SK-N-SH (cell line): ENCODE measurements at regions not wholly inside any gene's neighbourhood (a gene's known extent, or its start where the extent isn't known, plus 50 kb on each side); places are given as distances from the start of the nearest gene placed in this dataset.
A peak's percentile ranks its signal among the peaks of the same experiment; 100 is the strongest.

Experiments used
- CHD2 ChIP-seq: fragments of 150-350 bp; IDR thresholded peaks from 2 replicates; pipeline ENCODE4 v1.6.1; 2018; ENCODE audit warnings: low read length; ENCODE audit not compliant: partially characterized antibody
- ELF1 ChIP-seq: IDR thresholded peaks from 2 replicates; pipeline ENCODE4 v1.4.0; 2012
- EP300 ChIP-seq, 2 experiments: IDR thresholded peaks; 2 replicates each; pipeline versions ENCODE4 v1.4.0 to v1.6.1; 2012; ENCODE audit warnings: borderline replicate concordance in 1 of 2, low read depth in 1 of 2, low read length in 1 of 2
- EZH2phosphoT487 ChIP-seq: fragments of 200-600 bp; sonication (generic); IDR thresholded peaks from 2 replicates; pipeline ENCODE4 v1.6.1; 2017; ENCODE audit warnings: low read depth, mixed run types, mild to moderate bottlenecking, antibody characterized with exemption, moderate library complexity, borderline replicate concordance
- FOXM1 ChIP-seq: IDR thresholded peaks from 2 replicates; pipeline ENCODE4 v1.4.0; 2012; ENCODE audit warnings: low read depth, mild to moderate bottlenecking
- IRF3 ChIP-seq: fragments of 150-350 bp; IDR thresholded peaks from 2 replicates; pipeline ENCODE4 v1.6.1; 2016; ENCODE audit warnings: mild to moderate bottlenecking, low read depth, low read length
- JUND ChIP-seq: IDR thresholded peaks from 2 replicates; pipeline ENCODE4 v1.4.0; 2012
- MXI1 ChIP-seq: IDR thresholded peaks from 2 replicates; pipeline ENCODE4 v1.6.1; 2012; ENCODE audit warnings: mild to moderate bottlenecking, low read depth, low read length, improper control_type of control experiment
- NFIC ChIP-seq: IDR thresholded peaks from 2 replicates; pipeline ENCODE4 v1.4.0; 2012; ENCODE audit warnings: borderline replicate concordance
- NRF1 ChIP-seq: IDR thresholded peaks from 2 replicates; pipeline ENCODE4 v1.6.1; 2012; ENCODE audit warnings: low read depth, mild to moderate bottlenecking, low read length
- RCOR1 ChIP-seq: fragments of 150-350 bp; IDR thresholded peaks from 2 replicates; pipeline ENCODE4 v1.6.1; 2017; ENCODE audit warnings: antibody characterized with exemption, low read length
- RFX5 ChIP-seq: IDR thresholded peaks from 2 replicates; pipeline ENCODE4 v1.6.1; 2012; ENCODE audit warnings: mild to moderate bottlenecking, improper control_type of control experiment, low read length
- RXRA ChIP-seq: IDR thresholded peaks from 2 replicates; pipeline ENCODE4 v1.4.0; 2012; ENCODE audit warnings: low read depth, mild to moderate bottlenecking, borderline replicate concordance
- SIN3A ChIP-seq: IDR thresholded peaks from 2 replicates; pipeline ENCODE4 v1.6.1; 2012; ENCODE audit warnings: low read depth, mild to moderate bottlenecking, low read length, moderate library complexity, borderline replicate concordance
- SMC3 ChIP-seq: IDR thresholded peaks from 2 replicates; pipeline ENCODE4 v1.6.1; 2012; ENCODE audit warnings: low read depth, low read length, improper control_type of control experiment
- TCF12 ChIP-seq: IDR thresholded peaks from 2 replicates; pipeline ENCODE4 v1.4.0; 2012
- YY1 ChIP-seq: IDR thresholded peaks from 2 replicates; pipeline ENCODE4 v1.4.0; 2012; ENCODE audit warnings: low read depth, mild to moderate bottlenecking
- ZBTB33 ChIP-seq: IDR thresholded peaks from 2 replicates; pipeline ENCODE4 v1.4.0; 2012; ENCODE audit warnings: low read depth, borderline replicate concordance
- TF ChIP-seq, protein P1 (sequence below): IDR thresholded peaks from 2 replicates; pipeline ENCODE4 v1.6.1; 2012; ENCODE audit warnings: mild to moderate bottlenecking, low read depth, low read length, moderate library complexity
- TF ChIP-seq, protein P2 (sequence below): IDR thresholded peaks from 2 replicates; pipeline ENCODE4 v1.4.0; 2012; ENCODE audit warnings: low read depth, borderline replicate concordance
- TF ChIP-seq, protein P3 (sequence below): fragments of 200-600 bp; sonication (generic); IDR thresholded peaks from 2 replicates; pipeline ENCODE4 v1.6.1; 2017; ENCODE audit warnings: antibody characterized with exemption, mild to moderate bottlenecking, moderate library complexity
- TF ChIP-seq, protein P4 (sequence below): IDR thresholded peaks from 2 replicates; pipeline ENCODE4 v1.4.0; 2012; ENCODE audit warnings: low read depth

DNA sequence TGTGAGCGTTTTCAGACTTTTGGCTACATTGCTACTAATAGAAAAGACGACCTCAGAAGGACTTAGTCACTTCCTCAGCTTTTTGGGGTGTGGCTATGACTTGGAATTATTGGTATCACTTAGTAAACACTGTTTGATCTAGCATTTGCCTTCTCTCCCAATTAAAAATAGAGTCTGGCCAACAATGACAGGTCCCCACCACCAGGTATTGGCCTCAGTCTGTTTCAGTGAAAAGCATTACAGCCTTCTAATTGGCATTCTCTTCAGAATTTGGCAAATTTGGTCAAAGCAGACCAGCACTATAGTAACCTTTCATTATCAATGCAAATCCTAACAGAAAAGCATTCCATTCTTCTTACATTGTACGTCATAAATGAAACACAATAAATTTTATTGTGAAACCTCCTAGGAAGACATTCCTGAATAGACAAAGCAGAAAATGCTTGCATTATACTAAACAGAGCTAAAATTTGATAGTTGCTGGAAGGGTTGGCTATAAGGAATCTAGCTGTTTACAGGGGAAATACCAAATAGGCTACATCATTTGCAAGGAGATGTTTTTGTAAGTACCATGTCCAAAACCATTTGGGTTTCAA lies 613.9 kb downstream of the IRS1 start (continued):
- TF ChIP-seq, protein P1, sequence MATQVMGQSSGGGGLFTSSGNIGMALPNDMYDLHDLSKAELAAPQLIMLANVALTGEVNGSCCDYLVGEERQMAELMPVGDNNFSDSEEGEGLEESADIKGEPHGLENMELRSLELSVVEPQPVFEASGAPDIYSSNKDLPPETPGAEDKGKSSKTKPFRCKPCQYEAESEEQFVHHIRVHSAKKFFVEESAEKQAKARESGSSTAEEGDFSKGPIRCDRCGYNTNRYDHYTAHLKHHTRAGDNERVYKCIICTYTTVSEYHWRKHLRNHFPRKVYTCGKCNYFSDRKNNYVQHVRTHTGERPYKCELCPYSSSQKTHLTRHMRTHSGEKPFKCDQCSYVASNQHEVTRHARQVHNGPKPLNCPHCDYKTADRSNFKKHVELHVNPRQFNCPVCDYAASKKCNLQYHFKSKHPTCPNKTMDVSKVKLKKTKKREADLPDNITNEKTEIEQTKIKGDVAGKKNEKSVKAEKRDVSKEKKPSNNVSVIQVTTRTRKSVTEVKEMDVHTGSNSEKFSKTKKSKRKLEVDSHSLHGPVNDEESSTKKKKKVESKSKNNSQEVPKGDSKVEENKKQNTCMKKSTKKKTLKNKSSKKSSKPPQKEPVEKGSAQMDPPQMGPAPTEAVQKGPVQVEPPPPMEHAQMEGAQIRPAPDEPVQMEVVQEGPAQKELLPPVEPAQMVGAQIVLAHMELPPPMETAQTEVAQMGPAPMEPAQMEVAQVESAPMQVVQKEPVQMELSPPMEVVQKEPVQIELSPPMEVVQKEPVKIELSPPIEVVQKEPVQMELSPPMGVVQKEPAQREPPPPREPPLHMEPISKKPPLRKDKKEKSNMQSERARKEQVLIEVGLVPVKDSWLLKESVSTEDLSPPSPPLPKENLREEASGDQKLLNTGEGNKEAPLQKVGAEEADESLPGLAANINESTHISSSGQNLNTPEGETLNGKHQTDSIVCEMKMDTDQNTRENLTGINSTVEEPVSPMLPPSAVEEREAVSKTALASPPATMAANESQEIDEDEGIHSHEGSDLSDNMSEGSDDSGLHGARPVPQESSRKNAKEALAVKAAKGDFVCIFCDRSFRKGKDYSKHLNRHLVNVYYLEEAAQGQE: no peak
- TF ChIP-seq CHD2 (no peak), EZH2phosphoT487 (no peak), EP300 (IDR thresholded peaks at IDR 0.05; ENCODE audit: borderline replicate concordance in 1 of 2, low read depth in 1 of 2, low read length in 1 of 2) (peak; percentile 67 to 99; a peak in 3 of 4 replicates), RXRA (peak; percentile 89), FOXM1 (peak; percentile 93), ELF1 (no peak), ZBTB33 (peak; percentile 73; the same call in 1 of the 2 replicates), NFIC (peak; percentile 87), JUND (peak; percentile 90), IRF3 (no peak), TCF12 (peak; percentile 97), RFX5 (no peak), MXI1 (no peak), RCOR1 (no peak), SIN3A (no peak), NRF1 (no peak), YY1 (no peak), SMC3 (no peak)
- TF ChIP-seq, protein P2, sequence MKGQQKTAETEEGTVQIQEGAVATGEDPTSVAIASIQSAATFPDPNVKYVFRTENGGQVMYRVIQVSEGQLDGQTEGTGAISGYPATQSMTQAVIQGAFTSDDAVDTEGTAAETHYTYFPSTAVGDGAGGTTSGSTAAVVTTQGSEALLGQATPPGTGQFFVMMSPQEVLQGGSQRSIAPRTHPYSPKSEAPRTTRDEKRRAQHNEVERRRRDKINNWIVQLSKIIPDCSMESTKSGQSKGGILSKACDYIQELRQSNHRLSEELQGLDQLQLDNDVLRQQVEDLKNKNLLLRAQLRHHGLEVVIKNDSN: no peak
- TF ChIP-seq, protein P3, sequence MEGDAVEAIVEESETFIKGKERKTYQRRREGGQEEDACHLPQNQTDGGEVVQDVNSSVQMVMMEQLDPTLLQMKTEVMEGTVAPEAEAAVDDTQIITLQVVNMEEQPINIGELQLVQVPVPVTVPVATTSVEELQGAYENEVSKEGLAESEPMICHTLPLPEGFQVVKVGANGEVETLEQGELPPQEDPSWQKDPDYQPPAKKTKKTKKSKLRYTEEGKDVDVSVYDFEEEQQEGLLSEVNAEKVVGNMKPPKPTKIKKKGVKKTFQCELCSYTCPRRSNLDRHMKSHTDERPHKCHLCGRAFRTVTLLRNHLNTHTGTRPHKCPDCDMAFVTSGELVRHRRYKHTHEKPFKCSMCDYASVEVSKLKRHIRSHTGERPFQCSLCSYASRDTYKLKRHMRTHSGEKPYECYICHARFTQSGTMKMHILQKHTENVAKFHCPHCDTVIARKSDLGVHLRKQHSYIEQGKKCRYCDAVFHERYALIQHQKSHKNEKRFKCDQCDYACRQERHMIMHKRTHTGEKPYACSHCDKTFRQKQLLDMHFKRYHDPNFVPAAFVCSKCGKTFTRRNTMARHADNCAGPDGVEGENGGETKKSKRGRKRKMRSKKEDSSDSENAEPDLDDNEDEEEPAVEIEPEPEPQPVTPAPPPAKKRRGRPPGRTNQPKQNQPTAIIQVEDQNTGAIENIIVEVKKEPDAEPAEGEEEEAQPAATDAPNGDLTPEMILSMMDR: no peak
- TF ChIP-seq, protein P4, sequence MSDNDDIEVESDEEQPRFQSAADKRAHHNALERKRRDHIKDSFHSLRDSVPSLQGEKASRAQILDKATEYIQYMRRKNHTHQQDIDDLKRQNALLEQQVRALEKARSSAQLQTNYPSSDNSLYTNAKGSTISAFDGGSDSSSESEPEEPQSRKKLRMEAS: peak; percentile 64
